ENCODE measurements at regions not wholly inside any gene's neighbourhood (a gene's known extent, or its start where the extent isn't known, plus 50 kb on each side); places are given as distances from the start of the nearest gene placed in this dataset.
"Not testable (repeated sequence)": the region's sequence is repeated elsewhere in the genome, so short reads cannot be mapped to it uniquely, and the experiment has no call there.

DNA sequence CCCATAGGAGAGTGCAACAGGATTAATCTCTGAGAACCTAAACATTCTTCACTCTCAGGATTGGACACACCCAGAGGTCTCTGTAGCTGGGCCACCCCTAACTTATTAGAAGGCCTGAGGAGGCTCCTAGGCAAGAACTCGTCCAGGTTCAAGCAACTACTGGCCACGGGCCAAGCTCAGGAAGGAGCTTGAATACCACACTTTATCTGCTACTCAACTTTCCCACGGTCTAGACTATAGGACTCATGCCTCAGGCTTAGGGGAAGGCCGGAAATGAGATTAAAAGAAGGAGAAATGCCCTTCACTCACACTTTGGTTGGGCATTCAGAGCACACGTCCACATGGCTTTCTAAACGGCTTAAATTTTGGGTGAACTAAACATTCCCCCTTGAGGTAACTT lies 142.8 kb upstream of the PHYHIPL start:
- no peak for DNase-seq (ENCODE audit: extremely low read depth, low read depth)

GRCh38 chr10:59036311-59037017 lies 140.0 kb upstream of the PHYHIPL start:
- DNase-seq (ENCODE audit: extremely low read depth, low read depth): no peak

DNA sequence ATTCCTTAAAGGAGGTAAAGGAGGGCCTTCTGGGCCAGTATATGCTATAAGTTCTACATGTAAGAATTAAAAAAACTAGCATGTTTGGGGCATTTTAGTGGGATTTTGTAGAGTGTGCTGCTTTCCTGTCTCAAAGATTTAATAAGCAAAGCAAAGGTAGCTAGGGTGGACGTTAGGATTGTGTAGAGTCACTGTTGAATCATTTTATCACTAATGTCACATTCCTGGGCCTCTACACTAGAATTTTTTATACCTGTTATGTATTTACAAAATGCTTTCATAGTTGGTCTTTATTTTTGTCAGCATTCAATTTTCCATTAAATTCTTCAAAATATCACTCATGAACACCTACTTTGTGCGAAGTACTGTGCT lies 139.4 kb upstream of the PHYHIPL start:
- DNase-seq (ENCODE audit: extremely low read depth, low read depth): no peak

- no peak for DNase-seq (ENCODE audit: extremely low read depth, low read depth)
Measured at GRCh38 chr10:59037506-59037905, 138.9 kb upstream of the PHYHIPL start.

DNA sequence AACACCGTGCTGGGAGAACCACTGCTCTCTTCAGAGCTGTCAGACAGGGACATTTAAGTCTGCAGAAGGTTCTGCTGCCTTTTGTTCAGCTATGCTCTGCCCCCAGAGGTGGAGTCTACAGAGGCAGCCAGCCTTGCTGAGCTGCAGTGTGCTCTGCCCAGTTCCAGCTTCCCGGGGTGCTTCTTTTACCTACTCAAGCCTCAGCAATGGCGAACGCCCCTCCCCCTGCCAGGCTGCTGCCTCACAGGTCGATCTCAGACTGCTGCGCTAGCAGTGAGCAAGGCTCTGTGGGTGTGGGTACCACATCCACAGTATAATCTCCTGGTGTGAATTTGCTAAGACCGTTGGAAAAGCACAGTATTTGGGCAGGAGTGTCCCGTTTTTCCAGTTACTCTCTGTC lies 133.1 kb upstream of the PHYHIPL start:
- not testable (repeated sequence) for DNase-seq (ENCODE audit: extremely low read depth, low read depth)

- no peak for DNase-seq (ENCODE audit: extremely low read depth, low read depth)
Measured at GRCh38 chr10:59047180-59047579, 129.3 kb upstream of the PHYHIPL start.

DNA sequence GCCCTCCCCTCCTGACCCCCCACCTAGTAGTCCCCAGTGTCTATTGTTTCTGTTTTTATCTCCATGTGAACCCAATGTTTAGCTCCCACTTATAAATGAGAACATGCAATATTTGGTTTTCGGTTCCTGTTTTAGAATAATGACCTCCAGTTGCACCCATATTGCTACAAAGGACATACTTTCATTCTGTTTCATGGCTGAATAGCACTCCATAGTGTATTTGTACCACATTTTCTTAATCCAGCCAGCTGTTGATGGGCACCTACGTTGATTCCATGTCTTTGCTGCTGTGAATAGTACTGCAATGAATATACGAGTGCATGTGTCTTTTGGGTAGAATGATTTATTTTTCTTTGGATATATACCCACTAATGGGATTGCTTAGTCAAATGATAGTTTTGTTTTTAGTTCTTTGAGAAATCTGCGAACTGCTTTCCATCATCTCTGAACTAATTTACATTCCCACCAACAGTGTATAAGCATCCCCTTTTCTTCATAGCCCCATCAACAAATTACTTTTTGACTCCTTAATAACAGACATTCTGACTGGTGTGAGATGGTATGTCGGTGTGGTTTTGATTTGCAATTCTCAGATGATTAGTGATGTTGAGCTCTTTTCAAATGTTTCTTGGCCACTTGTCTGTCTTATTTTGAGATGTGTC lies 128.4 kb upstream of the PHYHIPL start:
- DNase-seq (ENCODE audit: extremely low read depth, low read depth): no peak

GRCh38 chr10:59053502-59053901 lies 122.9 kb upstream of the PHYHIPL start:
- DNase-seq (ENCODE audit: extremely low read depth, low read depth): not testable (repeated sequence)

DNA sequence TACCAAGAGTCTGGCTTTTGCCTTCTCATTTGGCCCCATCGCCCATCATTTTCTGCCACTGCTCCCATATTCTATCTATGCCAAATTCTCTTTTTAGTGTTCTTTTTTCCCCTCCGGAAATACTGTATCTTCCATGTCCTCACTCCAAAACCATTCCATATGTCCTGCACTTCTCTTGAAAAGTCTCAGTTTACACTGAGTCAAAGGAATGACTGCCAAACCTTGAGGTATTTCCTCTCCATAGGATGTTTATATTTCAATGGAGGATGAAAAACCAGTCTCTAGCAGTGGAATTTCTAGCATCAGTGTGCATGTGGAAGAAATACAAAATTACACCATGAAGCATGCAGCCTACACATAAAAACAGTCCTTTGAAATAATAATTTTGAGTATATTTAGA lies 121.4 kb upstream of the PHYHIPL start:
- no peak for DNase-seq (ENCODE audit: extremely low read depth, low read depth)

DNA sequence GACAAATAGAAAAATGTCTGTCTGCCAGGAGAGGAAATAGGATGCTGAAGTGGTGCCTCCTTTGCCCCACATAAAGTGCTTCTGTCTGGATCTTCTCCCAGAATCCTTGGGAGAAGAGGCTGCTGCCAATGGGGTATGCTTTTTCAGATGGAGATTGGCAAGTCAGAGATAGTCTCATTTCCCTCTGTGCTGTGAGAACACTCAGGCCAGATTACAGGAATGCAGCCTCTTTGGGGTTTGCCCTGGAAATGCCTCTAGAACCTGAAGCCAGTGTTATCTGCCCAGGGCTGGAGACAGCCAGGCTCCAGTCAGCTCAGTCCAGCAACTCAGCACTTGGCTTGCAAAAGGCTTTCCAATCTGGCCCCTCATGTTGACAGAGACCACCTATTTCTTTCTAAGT lies 119.1 kb upstream of the PHYHIPL start:
- no peak for DNase-seq (ENCODE audit: extremely low read depth, low read depth)

DNA sequence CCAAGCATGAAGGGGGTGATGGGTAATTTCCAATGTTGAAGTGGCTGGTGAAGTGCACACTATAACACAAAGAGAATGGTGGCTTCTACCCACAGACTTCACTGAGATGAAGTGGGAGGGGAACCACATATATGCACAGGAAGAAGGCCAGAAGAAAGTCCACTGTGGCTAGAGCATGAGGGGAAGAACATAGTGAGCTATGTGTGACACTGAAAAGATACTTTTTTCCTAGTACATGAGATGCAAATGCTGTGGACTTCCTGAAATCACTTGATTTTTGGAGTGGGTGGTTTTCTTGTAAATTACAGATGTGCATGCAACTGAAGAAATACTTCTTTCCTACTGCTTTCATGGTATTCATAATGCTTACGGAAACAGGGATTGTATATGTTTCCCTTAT lies 115.6 kb upstream of the PHYHIPL start:
- DNase-seq (ENCODE audit: extremely low read depth, low read depth): no peak

GRCh38 chr10:59063491-59063890 lies 113.0 kb upstream of the PHYHIPL start:
- DNase-seq (ENCODE audit: extremely low read depth, low read depth): no peak

DNA sequence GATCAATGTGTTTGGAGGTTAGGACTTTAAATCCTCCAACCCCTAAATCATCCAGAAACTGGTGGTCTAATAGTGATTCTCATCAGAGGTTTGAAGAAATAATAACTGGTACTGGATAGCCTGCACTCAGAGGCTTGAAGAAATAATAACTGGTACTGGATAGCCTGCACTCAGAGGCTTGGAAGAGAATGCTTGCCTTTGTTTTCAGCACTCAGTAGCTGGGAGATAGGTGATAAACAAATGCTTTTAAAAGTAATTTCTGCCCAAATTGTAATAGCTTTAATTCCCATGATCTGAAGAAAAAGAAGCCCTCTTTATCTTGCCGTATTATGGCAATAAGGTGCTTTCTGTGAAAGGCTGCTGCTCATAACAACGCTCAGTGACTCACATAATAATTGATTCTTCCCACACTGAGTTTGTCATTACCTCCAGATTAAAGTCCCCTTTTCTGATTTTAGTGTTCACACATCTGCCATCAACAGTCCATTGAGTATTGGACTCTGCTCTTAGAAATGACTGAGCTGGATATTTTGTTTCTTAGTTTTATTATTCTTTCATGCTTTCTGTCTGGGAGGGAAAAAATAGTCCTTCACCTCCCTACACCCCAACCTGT lies 112.3 kb upstream of the PHYHIPL start:
- no peak for DNase-seq (ENCODE audit: extremely low read depth, low read depth)

GRCh38 chr10:59064759-59065539 lies 111.5 kb upstream of the PHYHIPL start:
- no peak for DNase-seq (ENCODE audit: extremely low read depth, low read depth)

GRCh38 chr10:59068581-59069191 lies 107.8 kb upstream of the PHYHIPL start:
- DNase-seq (ENCODE audit: extremely low read depth, low read depth): no peak

DNA sequence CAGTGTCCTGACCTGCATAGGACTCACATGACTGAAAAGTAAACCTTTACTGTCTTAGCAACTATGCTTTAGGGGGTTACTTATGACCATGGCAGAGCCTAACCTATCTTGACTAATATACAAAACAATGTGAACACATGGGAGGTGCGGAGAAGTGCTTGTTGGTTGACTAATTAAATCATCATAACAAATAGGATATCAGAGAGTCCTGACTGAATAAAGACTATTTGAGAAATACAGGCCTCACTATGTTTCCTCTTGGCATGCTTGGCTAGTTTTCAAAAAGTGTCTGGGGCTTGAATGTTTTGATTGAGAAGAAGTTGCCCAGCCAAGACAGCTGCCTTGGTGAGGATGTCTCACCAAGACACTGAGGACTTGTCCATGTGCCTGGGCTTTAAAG lies 104.4 kb upstream of the PHYHIPL start:
- no peak for DNase-seq (ENCODE audit: extremely low read depth, low read depth)

DNA sequence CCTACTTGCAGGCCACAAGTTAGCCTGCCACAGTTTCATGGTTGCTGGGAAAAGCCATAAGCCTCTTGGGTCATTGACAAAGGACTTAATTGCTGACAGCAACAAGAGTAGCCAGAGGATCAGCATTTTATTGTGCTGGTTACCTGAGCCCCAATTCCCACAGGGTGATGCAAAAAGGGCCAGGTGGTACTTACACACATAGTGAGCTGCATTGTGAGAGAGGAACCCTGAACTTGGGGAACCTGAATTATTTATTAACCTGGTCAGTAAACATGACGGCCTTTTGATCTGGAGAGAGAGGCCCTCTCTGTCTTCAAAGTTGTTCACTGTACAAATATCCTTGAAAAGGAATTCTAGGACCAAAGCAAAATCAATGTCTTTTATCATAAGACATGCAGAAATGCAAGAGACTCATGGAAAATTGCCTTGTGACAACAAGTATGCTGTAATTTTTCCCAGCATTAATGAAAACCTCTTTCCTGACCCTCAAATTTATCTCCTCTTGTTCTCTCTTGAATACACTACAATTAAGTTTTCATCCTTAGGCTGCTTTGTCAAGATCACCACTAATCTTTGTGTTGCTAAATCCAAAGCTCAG lies 102.9 kb upstream of the PHYHIPL start:
- no peak for DNase-seq (ENCODE audit: extremely low read depth, low read depth)

DNA sequence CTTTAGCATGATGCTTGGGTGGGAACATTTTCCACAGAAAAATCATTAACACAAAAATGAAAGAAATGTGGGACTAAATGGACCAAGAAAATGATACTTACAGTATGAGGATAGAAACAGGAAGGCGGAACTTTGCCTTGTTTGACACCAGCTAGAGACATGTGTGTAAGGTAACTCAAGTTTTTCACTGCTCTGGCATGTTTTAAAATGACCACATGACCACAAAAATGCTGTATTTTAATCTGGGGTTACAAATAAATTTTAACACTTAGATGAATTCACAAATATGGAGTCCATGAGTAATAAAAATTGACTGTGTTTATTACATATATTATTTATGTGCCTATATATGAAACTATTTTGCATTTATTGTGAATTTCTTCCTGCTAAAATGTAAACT lies 100.9 kb upstream of the PHYHIPL start:
- DNase-seq (ENCODE audit: extremely low read depth, low read depth): no peak

GRCh38 chr10:59077855-59078254 lies 98.6 kb upstream of the PHYHIPL start:
- DNase-seq (ENCODE audit: extremely low read depth, low read depth): no peak

- no peak for DNase-seq (ENCODE audit: extremely low read depth, low read depth)
Measured at GRCh38 chr10:59078978-59079377, 97.5 kb upstream of the PHYHIPL start.

Measured in NCI-H460 (cell line).